AG08395 (cell line): ENCODE measurements at regions not wholly inside any gene's neighbourhood (a gene's known extent, or its start where the extent isn't known, plus 50 kb on each side); places are given as distances from the start of the nearest gene placed in this dataset.

Experiments used
- DNase-seq: peaks from one replicate; pipeline ENCODE4 v3.0.0; 2012; ENCODE audit warnings: mixed read lengths, low spot score

DNA sequence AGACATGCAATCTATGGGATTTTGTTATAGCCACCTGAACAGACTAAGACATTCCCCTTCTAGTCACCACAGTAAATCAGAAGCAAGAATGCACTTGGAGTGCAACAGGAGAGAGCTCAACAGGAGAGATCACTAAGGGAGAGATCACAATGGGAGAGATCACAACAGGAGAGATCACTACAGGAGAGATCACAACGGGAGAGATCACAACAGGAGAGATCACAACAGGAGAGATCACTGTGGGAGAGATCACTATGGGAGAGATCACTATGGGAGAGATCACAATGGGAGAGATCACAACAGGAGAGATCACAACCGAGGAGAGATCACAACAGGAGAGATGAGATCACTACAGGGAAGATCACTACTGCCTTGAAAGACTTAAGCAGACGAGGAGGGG lies 238.5 kb upstream of the PITRM1 start:
- no peak for DNase-seq

DNA sequence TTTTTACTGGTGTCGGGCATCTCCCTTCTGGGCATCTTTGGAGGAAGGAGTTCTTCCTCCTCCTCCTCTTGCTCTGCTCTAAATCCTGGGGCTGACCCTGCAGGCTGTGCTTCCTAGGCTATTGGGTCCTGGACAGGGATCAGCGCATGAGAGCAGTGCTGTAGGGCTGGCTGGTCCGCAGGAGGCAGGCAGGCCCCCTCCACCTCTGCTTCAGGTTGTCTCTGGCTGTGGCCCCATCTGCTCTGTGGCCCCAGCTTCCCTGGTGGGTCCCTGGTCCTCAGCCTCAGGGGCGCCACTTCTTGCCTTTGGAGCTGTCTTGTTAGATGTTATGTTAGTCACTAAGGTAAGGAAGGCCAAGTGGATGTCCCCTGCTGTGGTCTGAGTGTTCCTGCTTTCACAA lies 237.3 kb upstream of the PITRM1 start:
- DNase-seq: no peak

DNA sequence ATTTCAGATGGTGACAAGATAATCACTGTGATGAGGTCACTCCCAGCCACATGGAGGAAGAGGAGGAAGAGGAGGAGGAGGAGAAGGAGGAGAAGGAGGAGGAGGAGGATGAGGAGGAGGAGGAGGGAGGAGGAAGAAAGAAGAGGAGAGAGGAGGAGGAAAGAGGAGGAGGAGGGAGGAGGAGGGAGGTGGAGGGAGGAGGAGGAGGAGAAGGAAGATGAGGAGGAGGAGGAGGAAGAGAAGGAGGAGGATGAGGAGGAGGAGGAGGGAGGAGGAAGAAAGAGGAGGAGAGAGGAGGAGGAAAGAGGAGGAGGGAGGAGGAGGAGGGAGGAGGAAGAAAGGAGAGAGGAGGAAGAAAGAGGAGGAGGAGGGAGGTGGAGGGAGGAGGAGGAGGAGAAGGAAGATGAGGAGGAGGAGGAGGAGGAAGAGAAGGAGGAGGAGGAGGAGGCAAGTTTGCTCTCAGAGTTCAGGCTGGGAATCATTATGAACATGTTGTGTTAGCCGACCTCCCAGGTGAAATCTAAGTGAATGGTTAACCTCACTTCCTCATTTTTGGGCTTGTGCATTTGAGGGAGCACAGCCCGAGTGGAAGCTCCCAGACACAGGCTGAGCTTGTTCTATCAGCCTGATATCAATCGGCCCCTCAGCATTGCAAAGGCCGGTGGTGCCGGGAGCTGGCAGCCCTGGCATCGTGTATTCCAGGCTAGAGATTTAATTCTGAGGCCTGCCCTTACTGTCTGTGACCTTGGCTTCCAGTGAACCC lies 236.2 kb upstream of the PITRM1 start:
- no peak for DNase-seq

DNA sequence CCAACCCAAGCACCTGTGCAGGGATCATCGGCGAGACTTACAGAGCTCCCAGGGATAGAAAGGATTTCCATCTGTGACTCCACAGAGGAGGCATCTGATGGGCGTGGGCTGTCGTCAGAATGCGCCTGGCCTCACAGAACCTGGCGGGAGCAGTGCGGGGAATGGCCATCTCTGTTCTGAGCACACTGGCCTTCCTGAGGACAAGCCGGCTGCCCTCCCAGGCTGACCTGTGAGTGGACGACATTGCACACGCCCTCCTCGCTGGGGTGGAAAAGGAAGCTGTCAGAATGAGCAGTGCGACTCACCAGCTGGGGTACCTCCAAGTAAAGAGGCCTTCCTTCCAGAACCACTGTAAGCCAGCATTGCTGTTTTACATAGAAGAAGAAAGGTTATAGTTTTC lies 234.6 kb upstream of the PITRM1 start:
- DNase-seq: no peak

DNA sequence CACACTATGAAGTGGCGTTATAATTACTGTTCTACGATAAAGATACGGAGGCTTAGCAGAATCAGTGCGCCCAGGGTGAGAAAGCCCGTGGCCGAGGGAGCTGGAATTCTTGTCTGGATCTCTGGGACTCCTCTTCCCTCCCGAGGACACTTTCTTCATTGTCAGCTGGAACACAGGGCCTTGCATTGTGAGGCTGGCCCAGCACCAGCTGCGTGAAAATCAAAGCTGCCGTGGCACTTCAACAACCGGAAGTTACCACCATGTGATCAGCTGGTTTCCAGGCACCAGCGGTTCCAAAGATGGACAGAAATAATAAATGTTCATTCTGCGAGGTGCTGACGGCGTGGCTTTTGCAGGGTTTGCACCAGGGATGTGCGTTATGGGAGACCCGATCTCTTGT lies 234.0 kb upstream of the PITRM1 start:
- DNase-seq: no peak

DNA sequence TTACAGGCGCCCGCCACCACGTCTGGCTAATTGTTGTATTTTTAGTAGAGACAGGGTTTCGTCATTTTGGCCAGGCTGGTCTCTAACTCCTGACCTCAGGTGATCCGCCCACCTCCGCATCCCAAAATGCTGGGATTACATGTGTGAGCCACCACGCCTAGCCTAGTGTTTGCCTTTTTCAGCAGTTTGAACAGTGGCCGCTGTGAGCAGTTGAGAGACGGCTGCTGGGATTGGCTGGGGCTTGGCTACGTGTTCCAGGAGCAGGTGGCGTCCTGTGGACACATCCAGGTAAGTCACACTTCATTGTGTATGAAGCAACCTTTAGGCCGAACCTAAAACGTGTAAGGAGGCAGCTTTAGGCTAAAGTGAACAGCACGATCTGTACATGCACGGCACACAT lies 231.8 kb upstream of the PITRM1 start:
- DNase-seq: no peak

DNA sequence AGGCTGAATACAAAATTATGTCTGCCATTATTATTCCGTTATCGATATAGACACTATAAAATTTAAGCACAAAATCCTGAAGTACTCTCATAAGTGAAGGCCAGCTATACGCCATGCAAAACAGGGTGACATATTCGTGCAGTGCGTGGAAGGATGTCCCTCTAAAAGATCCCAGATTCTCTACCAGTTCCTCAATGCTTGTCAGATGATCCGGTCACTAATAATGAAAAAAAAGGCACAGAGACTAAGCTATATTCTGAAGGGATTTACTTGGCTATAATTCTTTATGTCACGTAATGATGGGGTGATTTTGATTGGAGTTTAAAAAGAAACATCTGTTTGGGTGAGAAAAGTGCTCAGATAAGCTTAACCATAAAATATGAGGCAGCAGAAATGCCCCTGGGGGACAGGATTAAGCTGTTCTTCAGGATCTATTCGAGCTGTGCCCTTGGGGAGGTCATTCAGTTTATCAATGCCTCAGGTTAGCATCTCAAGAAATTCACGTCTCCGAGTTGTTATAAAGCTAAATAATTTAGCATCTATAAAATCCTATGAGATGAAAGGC lies 229.7 kb upstream of the PITRM1 start:
- no peak for DNase-seq

DNA sequence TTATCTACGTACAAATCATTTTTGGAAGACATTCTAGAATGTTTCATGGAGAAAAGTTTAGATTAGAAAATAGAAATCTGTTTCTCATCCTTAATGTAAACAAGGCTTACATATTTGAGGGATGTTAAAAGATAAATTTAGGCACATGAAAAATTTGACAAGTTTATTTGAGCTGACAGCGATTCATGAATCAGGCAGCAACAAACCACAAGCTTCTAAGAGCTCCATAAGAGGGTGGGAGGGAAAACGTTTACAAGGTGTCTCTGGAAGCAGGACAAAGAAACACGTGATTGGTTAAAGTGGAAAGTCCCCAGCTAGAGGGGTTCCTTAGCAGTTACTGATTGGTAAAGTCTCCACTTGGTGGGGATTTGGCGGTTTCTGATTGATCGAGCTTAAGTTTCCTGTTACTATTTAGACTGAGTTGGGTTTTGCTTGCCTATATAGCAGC lies 228.9 kb upstream of the PITRM1 start:
- DNase-seq: no peak

DNA sequence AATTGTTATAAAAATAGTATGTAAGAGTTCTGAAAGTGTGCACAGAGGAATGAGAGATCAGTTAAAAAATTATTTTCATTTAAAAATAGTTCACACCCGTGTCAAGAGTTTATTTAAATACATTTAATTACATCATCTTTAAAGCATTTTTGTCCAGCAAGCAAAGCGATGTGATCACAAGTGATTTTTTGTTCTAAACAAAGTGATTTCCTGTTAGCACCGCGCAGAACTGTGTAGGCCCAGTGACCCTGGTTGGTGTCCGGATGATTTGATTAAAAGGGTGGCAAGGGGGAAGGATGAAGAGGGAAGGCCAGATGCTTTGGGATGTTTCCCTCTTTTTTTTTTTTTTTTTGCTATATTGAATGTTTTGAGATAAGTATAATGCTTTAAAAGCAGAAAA lies 227.8 kb upstream of the PITRM1 start:
- DNase-seq: no peak

DNA sequence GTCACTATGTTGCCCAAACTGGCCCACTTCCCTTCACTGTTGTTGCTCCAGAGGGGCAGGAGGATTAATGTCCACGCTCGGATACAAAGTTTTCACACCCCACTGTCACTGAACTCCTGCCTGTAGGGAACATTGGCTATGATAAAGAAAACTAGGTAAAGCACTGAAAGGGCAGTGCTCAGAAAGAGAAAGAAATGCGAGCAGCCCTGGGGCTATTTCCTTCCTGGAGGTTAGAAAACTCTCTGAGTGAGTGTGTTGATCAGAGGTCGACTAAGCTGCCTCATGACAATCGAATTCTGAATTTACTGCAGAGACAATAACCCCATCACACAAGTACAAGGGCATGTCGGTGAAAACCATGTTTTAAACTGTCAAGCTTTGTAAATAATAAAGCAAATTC lies 227.2 kb upstream of the PITRM1 start:
- no peak for DNase-seq

DNA sequence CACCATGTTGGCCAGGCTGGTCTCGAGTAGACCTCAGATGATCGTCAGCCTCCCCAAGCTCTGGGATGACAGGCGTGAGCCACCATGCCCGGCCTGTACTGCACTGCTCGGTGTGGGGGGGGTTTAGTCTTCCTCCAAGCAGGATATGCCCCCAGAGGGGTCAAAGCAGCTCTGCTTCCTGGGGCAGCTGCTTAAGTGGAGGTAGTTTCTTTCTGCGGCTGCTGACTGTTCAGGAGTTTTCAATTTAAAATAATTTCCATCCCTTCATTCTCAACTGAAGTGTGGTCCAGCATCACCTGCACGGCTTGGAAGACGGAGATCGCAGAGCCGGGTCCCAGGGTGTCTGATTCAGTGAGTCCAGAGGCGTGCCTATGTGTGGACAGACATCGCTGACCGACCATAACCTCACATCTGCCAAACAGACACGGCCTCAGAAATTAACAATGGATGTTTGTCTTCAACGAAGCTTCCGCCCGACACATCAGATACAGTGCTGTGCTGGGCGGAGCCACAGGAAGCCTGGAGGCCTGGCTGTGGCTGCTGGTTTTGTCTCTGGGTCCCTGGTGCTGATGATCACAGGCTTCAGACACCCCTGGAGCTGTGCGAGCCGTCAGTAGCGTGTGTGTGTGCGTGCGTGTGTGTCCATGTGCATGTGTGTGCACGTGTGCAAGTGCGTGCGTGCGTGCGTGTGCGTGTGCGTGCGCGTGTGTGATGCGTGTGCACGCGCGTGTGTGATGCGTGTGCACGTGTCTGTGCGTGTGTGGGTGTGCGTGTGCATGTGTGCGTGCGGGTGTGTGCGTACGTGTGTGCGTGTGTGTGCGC lies 226.5 kb upstream of the PITRM1 start:
- peak; percentile 70 for DNase-seq

DNA sequence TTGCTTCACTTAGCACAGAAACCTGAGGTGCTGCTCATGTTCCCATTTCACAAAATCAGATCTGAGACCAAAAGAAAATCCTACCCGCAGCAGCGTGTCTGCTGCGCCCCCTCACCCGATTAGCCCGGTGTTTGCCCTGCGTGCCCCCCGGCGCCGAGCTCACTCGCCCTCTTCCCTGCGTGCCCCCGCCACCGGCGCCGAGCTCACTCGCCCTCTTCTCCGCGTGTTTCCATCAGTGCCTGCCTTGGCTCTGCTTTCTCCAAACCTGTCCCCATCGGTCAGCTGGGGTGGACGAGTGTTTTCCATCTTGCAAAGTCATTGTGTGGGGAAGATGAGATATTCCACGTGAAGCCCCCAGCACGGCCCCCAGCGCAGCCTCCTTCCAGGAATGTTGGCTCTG lies 225.3 kb upstream of the PITRM1 start:
- DNase-seq: no peak

DNA sequence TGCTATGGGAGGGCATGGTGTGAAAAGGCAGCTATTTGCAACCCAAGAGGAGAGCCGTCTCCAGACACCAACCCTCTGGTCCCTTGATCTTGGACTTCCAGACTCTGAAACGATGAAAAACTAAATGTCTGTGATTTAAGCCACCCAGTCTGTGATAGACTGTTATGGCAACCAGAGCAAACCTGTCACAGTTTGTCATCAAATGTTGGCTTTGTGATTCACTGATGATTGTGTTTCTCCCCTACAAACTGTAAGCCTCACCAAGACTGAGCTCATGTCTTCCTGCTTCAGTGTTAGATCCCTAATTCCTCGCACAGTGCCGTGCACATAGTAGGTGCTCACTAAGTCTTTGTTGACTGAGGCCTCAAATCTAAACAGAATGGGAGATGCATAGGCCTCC lies 224.6 kb upstream of the PITRM1 start:
- no peak for DNase-seq

DNA sequence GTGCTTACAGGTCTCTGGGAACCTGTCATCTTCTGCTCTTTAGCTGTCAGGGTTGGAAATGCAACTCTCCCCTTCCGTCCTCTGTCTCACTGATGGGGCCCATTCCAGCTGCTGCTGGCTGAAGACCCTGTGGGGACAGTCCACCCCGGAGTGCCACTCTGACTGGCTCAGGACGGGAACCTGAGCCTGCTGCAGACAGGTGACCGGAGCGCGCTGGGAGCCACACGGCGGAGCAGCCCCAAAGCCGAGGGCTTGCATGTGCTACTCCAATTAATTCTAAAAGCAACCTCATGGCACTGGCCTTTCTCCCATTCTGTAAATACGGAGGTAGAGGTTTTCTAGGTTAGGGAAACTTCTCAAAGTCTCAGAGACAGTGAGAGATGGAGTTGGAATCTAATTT lies 223.5 kb upstream of the PITRM1 start:
- DNase-seq: no peak

DNA sequence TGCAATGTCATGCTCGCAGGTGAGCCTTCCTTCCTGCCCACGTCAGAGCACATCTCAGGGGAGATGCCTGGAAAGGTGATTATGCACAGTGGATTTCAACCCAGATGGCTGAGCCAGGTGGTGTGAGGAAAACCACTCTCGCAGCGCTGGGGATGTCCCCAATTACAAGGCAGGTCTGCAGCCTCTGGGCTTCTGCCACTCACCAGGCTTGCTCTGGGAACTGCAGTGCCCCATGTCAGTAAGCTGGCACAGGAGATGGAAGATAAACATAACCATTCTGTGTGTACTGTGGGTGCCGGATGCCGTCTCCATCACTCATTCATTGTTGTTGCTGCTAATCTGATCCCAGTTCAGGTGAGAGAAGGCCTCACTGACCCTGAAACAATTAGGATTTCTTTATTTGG lies 222.9 kb upstream of the PITRM1 start:
- no peak for DNase-seq

DNA sequence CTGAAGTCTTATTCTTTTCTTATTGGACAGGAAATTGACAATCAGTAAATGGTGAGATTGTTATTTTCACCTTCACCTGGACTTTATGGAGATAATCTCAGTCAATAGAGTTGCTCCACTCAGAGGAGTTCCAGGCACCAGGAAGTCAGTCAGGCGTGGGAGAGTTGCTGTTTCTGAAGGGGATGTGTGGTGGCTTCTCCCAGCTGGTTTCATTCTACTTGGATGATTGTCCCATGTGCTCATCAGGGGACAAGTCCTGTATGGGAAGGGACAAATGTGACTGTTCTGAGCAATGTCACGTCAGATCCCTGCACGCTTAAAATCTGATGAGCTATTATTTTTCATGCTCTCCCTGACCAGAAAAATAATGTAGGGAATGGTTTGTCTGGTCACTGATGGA lies 222.5 kb upstream of the PITRM1 start:
- peak; percentile 13 for DNase-seq

DNA sequence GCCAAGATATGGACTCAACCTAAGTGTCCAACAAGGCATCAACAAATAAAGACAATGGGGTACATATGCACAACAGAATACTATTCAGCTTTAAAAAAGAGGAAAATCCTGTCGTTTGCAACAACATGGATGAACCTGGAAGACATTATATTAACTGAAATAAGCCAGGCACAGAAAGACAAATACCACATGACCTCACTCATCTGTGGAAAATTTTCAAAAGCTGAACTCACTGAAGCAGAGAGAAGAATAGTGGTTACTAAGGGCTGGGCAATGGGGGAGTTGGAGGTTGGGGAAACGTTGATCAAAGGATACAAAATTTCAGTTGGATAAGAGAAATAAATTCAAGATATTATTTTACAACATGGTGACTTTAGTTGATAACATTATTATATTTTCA lies 221.4 kb upstream of the PITRM1 start:
- DNase-seq: no peak

DNA sequence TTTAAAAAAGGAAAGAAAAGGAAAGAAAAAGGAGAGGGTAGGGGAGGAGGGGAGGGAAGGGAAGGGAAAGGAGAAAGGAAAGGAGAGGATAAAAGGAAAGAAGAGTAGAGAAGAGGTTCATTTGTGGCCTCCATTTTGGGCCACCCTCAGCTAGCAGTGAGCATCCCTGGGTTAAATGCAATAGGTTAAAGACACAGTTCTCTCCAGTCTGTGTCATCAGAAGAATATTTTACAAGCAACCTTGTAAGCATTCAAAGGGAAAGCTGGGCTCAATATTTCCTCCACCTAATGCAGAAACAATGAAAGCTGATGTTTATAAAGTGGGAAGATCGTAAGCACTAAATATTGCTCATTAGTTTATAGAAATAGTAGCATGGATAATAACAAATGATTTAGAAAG lies 219.1 kb upstream of the PITRM1 start:
- no peak for DNase-seq

DNA sequence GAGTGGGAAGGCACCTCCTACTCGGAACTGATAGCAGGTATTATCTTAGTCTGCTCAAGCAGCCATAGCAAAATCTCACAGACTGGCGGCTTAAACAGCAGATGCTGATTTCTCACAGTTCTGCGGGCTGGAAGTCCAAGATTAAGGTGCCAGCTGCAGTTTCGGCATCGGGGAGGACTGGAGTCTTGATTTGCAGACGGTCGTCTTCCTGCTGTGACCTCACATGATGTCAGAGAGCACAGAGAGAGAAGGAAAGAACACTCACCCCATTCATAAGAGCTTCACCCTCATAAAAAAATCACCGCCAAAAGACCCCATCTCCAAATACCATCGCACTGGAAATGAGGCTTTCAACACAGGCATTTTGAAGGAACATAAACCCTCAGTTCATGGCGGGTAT lies 216.5 kb upstream of the PITRM1 start:
- no peak for DNase-seq

DNA sequence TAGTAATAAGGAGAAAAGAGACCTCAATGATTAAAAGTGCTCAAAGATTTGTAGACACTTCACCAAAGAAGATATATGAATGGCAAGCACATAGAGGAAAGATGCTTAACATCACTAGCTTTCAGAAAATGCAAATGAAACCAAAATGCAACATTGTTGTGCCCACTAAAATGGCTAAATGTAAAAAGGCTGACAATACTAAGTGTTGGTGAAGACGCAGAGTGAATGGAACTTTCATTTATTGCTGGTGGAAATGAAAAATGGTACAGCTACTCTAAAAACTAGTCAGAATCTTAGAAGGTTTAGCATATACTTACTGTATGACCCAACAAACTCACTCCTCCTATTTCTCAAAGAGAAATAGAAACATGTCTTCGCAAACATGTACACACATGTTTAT lies 212.9 kb upstream of the PITRM1 start:
- no peak for DNase-seq

DNA sequence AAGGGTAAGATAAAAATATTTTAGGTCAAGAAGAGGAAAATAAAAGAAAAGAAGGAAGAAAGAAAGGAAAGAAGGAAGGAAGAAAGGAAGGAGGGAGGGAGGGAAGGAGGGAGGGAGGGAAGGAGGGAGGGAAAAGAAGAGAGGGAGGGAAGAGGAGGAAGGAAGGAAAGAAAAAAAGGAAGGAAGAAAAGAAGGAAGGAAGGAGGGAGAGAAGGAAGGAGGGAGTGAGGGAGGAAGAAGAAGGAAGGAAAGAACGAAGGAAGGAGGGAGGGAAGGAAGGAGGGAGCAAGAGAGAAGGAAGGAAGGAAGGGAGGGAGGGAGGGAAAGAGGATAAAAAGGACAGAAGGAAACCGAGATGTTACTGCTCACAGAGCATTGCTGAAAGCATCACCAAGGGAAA lies 209.5 kb upstream of the PITRM1 start:
- DNase-seq: no peak

DNA sequence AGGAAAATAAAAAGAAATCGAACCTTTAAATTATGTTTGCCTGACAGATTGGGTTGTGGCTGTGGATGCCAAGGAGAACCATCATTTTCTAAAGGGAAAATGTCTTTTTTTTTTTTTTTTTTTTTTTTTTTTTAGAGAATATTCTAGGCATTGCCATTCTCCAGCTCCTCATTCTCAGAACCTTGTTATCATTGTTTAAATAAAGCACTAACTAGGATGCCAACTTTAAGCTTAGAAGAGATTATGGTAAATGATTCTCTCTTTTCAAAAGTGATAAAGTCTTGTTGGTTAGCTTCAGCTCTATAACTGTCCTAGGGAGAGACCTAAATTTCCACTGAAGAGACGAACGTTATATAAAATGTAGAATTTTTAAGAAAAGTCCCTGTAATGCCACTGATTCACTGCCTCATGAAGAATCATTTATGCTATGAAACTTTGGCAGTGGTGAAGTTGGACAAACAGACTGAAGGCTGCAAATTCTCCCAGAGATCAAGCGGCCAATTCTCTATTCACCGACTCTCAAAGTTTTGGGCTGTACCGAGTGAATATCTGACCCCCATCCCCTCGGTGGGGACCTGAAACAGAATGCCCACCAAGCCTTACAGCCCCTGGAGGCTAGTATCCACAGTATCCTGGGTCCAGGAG lies 207.9 kb upstream of the PITRM1 start:
- DNase-seq: no peak

DNA sequence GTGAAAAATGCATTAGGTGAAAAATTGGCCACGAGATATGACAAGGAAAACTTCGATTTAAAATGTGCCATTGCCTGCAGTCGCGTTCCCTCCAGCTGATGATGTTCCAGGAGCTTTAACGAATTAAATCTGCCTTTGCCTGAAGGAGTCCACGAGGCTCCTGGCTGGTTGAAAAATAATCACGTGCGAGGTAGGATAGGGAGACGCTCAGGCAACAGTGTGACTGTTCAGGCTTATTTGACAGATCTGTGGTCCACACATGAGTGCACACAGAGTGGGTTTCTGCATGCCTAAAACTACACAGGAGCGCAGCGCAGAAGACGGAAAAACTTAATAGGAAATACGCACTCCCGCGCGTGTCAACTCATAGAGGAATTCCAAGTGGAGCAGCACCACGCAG lies 204.0 kb upstream of the PITRM1 start:
- no peak for DNase-seq
